ENCODE measurements at regions not wholly inside any gene's neighbourhood (a gene's known extent, or its start where the extent isn't known, plus 50 kb on each side); places are given as distances from the start of the nearest gene placed in this dataset.

GRCh38 chr5:155595791-155596190 lies 582.2 kb downstream of the KIF4B start:
- TF ChIP-seq CTCF (conservative IDR thresholded peaks at IDR 0.05; ENCODE audit: low read length) (no peak), EZH2phosphoT487 (IDR thresholded peaks at IDR 0.05; ENCODE audit: borderline replicate concordance, low read depth, low read length) (no peak)
